GM12878 (cell line): ENCODE measurements at regions not wholly inside any gene's neighbourhood (a gene's known extent, or its start where the extent isn't known, plus 50 kb on each side); places are given as distances from the start of the nearest gene placed in this dataset.

Experiments used
- BCLAF1 ChIP-seq: fragments of 450-650 bp; IDR thresholded peaks from 2 replicates; pipeline ENCODE4 v1.6.1; 2017; ENCODE audit warnings: antibody characterized with exemption, mild to moderate bottlenecking, moderate library complexity
- CTCF ChIP-seq, 3 experiments: IDR thresholded peaks in 2 of 3; conservative IDR thresholded peaks in 1 of 3; 2 replicates each; pipeline ENCODE4 v1.5.1; 2011; ENCODE audit warnings: low read depth in 3 of 3, low read length in 3 of 3, mild to moderate bottlenecking in 3 of 3, control low read depth in 2 of 3, moderate library complexity in 2 of 3, inconsistent platforms in 1 of 3, mixed read lengths in 1 of 3; ENCODE audit not compliant: control insufficient read depth in 2 of 3, insufficient read depth in 1 of 3; ENCODE audit errors: extremely low read depth in 1 of 3
- EP300 ChIP-seq, 2 experiments: fragments of 150-350 bp in 1 of 2; IDR thresholded peaks; 2 replicates each; pipeline ENCODE4 v1.6.1; 2011 to 2012; ENCODE audit warnings: low read depth in 2 of 2, low read length in 2 of 2, borderline replicate concordance in 1 of 2, improper control_type of control experiment in 1 of 2, inconsistent platforms in 1 of 2; ENCODE audit not compliant: control insufficient read depth in 1 of 2
- EZH2 ChIP-seq: IDR thresholded peaks from 2 replicates; pipeline ENCODE4 v1.6.1; 2012; ENCODE audit warnings: low read depth, mild to moderate bottlenecking, control low read depth, inconsistent platforms, low read length, borderline replicate concordance; ENCODE audit not compliant: control insufficient read depth
- FOXK2 ChIP-seq: fragments of 450-650 bp; IDR thresholded peaks from 2 replicates; pipeline ENCODE4 v1.6.1; 2017; ENCODE audit warnings: mild to moderate bottlenecking, moderate library complexity
- PAX8 ChIP-seq: fragments of 450-650 bp; IDR thresholded peaks from 2 replicates; pipeline ENCODE4 v1.6.1; 2017; ENCODE audit warnings: mild to moderate bottlenecking, moderate library complexity
- POLR2AphosphoS2 ChIP-seq: IDR thresholded peaks from 2 replicates; pipeline ENCODE4 v1.6.1; 2011; ENCODE audit warnings: low read depth, mild to moderate bottlenecking, low read length, improper control_type of control experiment, moderate library complexity
- USF2 ChIP-seq: IDR thresholded peaks from 2 replicates; pipeline ENCODE4 v1.6.1; 2011; ENCODE audit warnings: low read depth, low read length, improper control_type of control experiment, borderline replicate concordance

GRCh38 chr18:13982126-13982525, 66.8 kb upstream of the MC2R start:
- TF ChIP-seq FOXK2 (no peak), PAX8 (no peak), CTCF (IDR thresholded peaks at IDR 0.05 in 2 of 3, conservative IDR thresholded peaks at IDR 0.05 in 1 of 3; ENCODE audit: control insufficient read depth in 2 of 3, extremely low read depth in 1 of 3, insufficient read depth in 1 of 3, low read depth in 3 of 3, low read length in 3 of 3) (no peak), EZH2 (no peak), BCLAF1 (no peak), POLR2AphosphoS2 (no peak), USF2 (no peak), EP300 (IDR thresholded peaks at IDR 0.05; ENCODE audit: borderline replicate concordance in 1 of 2, control insufficient read depth in 1 of 2, low read depth in 2 of 2, low read length in 2 of 2) (no peak)
